AG10803 (cell line): ENCODE measurements at regions not wholly inside any gene's neighbourhood (a gene's known extent, or its start where the extent isn't known, plus 50 kb on each side); places are given as distances from the start of the nearest gene placed in this dataset.
"Not testable (repeated sequence)": the region's sequence is repeated elsewhere in the genome, so short reads cannot be mapped to it uniquely, and the experiment has no call there.

Experiments used
- DNase-seq: peaks from one replicate; pipeline ENCODE4 v3.0.0; 2010; ENCODE audit warnings: low read depth
- H3K4me3 ChIP-seq: 2 replicates; pipeline ENCODE4 v1.5.1; 2011; ENCODE audit warnings: mild to moderate bottlenecking, low read length, control low read depth
- TF ChIP-seq, protein P1 (sequence below): conservative IDR thresholded peaks from 2 replicates; pipeline ENCODE4 v1.5.1; 2011; ENCODE audit warnings: mild to moderate bottlenecking, low read length, control low read depth, inconsistent platforms

DNA sequence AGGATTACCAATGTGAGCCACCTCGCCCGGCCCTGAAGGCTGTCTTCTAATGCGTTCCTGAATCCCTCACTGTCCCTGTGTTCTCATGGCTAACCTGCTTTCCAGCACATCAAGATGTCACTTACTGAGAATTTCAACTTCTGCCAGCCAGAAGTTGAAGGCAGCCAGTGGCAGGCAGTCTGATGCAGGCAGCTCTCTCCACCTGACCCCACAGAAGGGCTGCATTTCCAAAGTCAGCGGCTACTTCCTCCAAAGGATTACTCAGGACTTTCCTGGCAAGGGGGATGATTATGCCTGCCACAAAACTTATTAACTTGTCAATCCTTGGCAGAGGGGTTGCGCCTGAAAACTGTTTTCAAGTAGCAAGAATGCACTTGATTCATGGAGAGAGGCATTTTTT, 1219.4 kb downstream of the TYW1 start:
- peak; percentile 66 for DNase-seq
- TF ChIP-seq, protein P1, sequence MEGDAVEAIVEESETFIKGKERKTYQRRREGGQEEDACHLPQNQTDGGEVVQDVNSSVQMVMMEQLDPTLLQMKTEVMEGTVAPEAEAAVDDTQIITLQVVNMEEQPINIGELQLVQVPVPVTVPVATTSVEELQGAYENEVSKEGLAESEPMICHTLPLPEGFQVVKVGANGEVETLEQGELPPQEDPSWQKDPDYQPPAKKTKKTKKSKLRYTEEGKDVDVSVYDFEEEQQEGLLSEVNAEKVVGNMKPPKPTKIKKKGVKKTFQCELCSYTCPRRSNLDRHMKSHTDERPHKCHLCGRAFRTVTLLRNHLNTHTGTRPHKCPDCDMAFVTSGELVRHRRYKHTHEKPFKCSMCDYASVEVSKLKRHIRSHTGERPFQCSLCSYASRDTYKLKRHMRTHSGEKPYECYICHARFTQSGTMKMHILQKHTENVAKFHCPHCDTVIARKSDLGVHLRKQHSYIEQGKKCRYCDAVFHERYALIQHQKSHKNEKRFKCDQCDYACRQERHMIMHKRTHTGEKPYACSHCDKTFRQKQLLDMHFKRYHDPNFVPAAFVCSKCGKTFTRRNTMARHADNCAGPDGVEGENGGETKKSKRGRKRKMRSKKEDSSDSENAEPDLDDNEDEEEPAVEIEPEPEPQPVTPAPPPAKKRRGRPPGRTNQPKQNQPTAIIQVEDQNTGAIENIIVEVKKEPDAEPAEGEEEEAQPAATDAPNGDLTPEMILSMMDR, result no peak
- no peak overlapping the region for H3K4me3 ChIP-seq

DNA sequence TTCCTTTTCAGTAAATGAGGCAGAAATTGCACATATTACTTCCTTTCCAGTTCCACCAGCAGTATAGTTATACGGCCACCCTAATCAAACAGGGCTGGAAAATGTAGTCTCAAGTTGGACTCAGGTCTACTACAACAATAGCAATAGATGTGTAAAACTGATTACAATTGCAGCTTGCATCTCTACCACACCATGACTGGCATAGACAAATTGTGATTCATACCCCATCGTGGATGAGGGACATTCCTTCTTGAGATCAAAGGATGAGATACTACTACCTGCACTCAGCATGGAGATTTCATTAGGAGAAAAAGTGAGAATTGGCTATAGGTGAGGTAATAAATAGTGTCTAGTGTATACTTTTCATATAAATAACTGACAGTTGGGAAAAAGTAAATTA, 1220.8 kb downstream of the TYW1 start:
- TF ChIP-seq, protein P1, result no peak
- DNase-seq, result no peak
- no peak overlapping the region for H3K4me3 ChIP-seq

- no peak overlapping the region for H3K4me3 ChIP-seq
- DNase-seq, result no peak
- TF ChIP-seq, protein P1, result no peak
Measured at GRCh38 chr7:68218461-68218860, 1221.8 kb downstream of the TYW1 start.

GRCh38 chr7:68222311-68222710, 1225.7 kb downstream of the TYW1 start:
- TF ChIP-seq, protein P1, result no peak
- no peak for DNase-seq
- no peak overlapping the region for H3K4me3 ChIP-seq

- DNase-seq, result no peak
- H3K4me3 ChIP-seq, result no peak overlapping the region
- TF ChIP-seq, protein P1, result no peak
Measured at GRCh38 chr7:68224041-68224741, 1227.6 kb downstream of the TYW1 start.

GRCh38 chr7:68231011-68231410, 1234.4 kb downstream of the TYW1 start:
- not testable (repeated sequence) for H3K4me3 ChIP-seq, DNase-seq

GRCh38 chr7:68235937-68236336, 1239.3 kb downstream of the TYW1 start:
- H3K4me3 ChIP-seq, result no peak overlapping the region
- TF ChIP-seq, protein P1, result no peak

More at GRCh38 chr7:68235937-68236336, 1239.3 kb downstream of the TYW1 start:
- DNase-seq, result peak; percentile 16
